Esophagus squamous epithelium (tissue), 5 donors: ENCODE measurements at regions not wholly inside any gene's neighbourhood (a gene's known extent, or its start where the extent isn't known, plus 50 kb on each side); places are given as distances from the start of the nearest gene placed in this dataset.

Experiments used
- DNase-seq: peaks from one replicate; lab custom pipeline; 2025; lab: John Stamatoyannopoulos, UW
- H3K27ac ChIP-seq, 4 donors: fragments of 200-600 bp; sonication (generic); one replicate each; pipeline ENCODE4 v1.5.1; 2016 to 2019; ENCODE audit warnings: mild to moderate bottlenecking in 1 of 4
- H3K27me3 ChIP-seq, 4 donors: fragments of 200-600 bp; sonication (generic); 1 replicate in 3 of 4; 2 replicates in 1 of 4; pipeline versions ENCODE4 v1.5.1 to v1.6.0; 2017 to 2021; ENCODE audit warnings: antibody characterized with exemption in 1 of 4
- H3K36me3 ChIP-seq, 3 donors: fragments of 200-600 bp; sonication (generic); one replicate each; pipeline ENCODE4 v1.5.1; 2016 to 2019
- H3K4me1 ChIP-seq, 3 donors: fragments of 200-600 bp; sonication (generic); one replicate each; pipeline ENCODE4 v1.5.1; 2017 to 2019
- H3K4me3 ChIP-seq, 4 donors: fragments of 200-600 bp; sonication (generic); 1 replicate in 3 of 4; 2 replicates in 1 of 4; pipeline ENCODE4 v1.5.1; 2016 to 2019; ENCODE audit warnings: mild to moderate bottlenecking in 2 of 4, moderate library complexity in 1 of 4
- H3K9me3 ChIP-seq, 3 donors: fragments of 200-600 bp; sonication (generic); one replicate each; pipeline ENCODE4 v1.5.1; 2016 to 2019
- CTCF ChIP-seq, 6 experiments: fragments of 450-650 bp in 4 of 6; fragments of 200-600 bp in 2 of 6; sonication (generic) in 2 of 6; IDR thresholded peaks; one replicate each; pipeline ENCODE4 v1.5.1; 2016 to 2019; ENCODE audit warnings: antibody characterized with exemption in 6 of 6, mild to moderate bottlenecking in 4 of 6, moderate library complexity in 4 of 6
- POLR2A ChIP-seq, 4 donors: fragments of 450-650 bp; IDR thresholded peaks; one replicate each; pipeline ENCODE4 v1.6.1; 2017; ENCODE audit warnings: antibody characterized with exemption in 4 of 4, mild to moderate bottlenecking in 4 of 4, moderate library complexity in 3 of 4
- WGBS, 2 donors: methylation state at CpG; one replicate each; pipeline ENCODE4 v1.1.5; 2018; 5-methylcytosine and 5-hydroxymethylcytosine counted together
- intact Hi-C: fragments of 100-400 bp; cut with DNase I; formaldehyde crosslinking; loops from one replicate; pipeline ENCODE4 v1.15.0; 2022
- donor health status: DM: yes; HTN: yes; CAD: no.

DNA sequence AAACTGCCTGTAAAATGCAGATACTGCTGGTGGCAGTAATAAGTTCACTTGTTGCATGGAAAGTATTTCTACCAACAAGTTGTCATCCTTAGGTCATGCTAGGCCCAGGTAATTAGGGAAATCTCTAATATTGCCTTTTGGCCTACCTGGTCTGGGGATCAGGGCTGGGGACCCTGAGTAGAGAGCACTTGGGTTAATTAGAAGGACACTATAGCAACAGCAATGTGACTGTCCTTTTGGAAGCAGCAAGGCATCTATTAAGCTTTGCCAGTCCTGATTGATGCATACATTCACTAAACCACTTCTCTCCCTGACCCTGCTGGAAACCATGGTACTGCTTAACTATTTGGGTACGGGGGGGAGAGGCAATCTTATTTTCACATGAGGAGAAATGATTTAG lies 86.5 kb upstream of the GNAZ start:
- WGBS, 2 donors, result 50% methylated on average over 1 of the region's 1 CpG; no CpG with 5 or more reads in 1 of the 2 donors
- no peak for TF ChIP-seq CTCF (IDR thresholded peaks at IDR 0.05)
- no peak for TF ChIP-seq POLR2A (IDR thresholded peaks at IDR 0.05)
- H3K36me3 ChIP-seq, result no peaks in the 10 kb centered on the region
- no peak for DNase-seq
- no peaks in the 10 kb centered on the region for H3K4me1 ChIP-seq
- peaks cover 0 to 24% (median 0%) of the 10 kb centered on the region in 4 donors for H3K27me3 ChIP-seq
- no peak overlapping the region for H3K27ac ChIP-seq
- peaks cover 0 to 10% (median 5%) of the 10 kb centered on the region in 3 donors for H3K9me3 ChIP-seq
- H3K4me3 ChIP-seq, result no peak overlapping the region
- intact Hi-C loops, result no loop called here

DNA sequence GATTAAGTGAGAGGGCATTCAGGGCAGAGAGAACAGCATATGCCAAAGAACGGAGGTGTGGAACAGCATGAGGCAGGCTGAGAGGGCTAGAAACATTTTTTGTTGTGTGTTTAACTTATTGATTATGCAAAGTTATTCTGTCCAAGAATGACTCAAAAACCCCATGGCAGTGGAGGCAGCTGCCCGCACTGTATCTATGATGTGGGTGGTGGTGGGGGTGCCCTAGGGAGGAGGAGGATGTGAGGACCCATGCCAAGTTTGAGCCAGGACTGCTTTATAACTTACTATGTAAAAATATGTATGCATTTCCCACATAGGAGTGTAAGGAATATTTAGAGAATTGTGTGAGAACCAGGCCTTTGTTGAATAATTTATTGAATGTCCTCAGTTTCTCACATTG lies 85.4 kb upstream of the GNAZ start:
- no peaks in the 10 kb centered on the region for H3K36me3 ChIP-seq
- DNase-seq, result no peak
- intact Hi-C loops, result no loop called here
- H3K27ac ChIP-seq, result no peak overlapping the region
- no peaks in the 10 kb centered on the region for H3K4me1 ChIP-seq
- peaks cover 0 to 6% (median 4%) of the 10 kb centered on the region in 3 donors for H3K9me3 ChIP-seq
- no peak for TF ChIP-seq POLR2A (IDR thresholded peaks at IDR 0.05)
- TF ChIP-seq CTCF (IDR thresholded peaks at IDR 0.05), result no peak
- H3K4me3 ChIP-seq, result no peak overlapping the region
- WGBS, 2 donors, result 60 to 85% methylated on average over 2 of the region's 2 CpGs
- peaks cover 0 to 29% (median 0%) of the 10 kb centered on the region in 4 donors for H3K27me3 ChIP-seq

GRCh38 chr22:22986008-22986407 lies 84.3 kb upstream of the GNAZ start:
- Histone ChIP-seq H3K27ac (no peak overlapping the region), H3K27me3 (peaks cover 0 to 39% (median 0%) of the 10 kb centered on the region in 4 donors), H3K4me1 (no peaks in the 10 kb centered on the region), H3K4me3 (no peak overlapping the region), H3K9me3 (peaks cover 0 to 2% (median 0%) of the 10 kb centered on the region in 3 donors), H3K36me3 (no peaks in the 10 kb centered on the region)
- no peak for DNase-seq
- 60 to 73% methylated on average over 2 of the region's 2 CpGs for WGBS, 2 donors
- TF ChIP-seq CTCF (IDR thresholded peaks at IDR 0.05) (no peak), POLR2A (IDR thresholded peaks at IDR 0.05) (no peak)
- intact Hi-C loops, result no loop called here

- intact Hi-C loops, result no loop called here
- H3K4me3 ChIP-seq, result no peak overlapping the region
- H3K27me3 ChIP-seq, result peaks cover 0 to 38% (median 0%) of the 10 kb centered on the region in 4 donors
- H3K36me3 ChIP-seq, result no peaks in the 10 kb centered on the region
- no peak for DNase-seq
- no peak overlapping the region for H3K27ac ChIP-seq
- no peaks in the 10 kb centered on the region for H3K4me1 ChIP-seq
- 77 to 80% methylated on average over 3 of the region's 3 CpGs for WGBS, 2 donors
- no peaks in the 10 kb centered on the region for H3K9me3 ChIP-seq
- TF ChIP-seq POLR2A (IDR thresholded peaks at IDR 0.05) (no peak), CTCF (IDR thresholded peaks at IDR 0.05) (no peak)
These were observed 83.7 kb upstream of the GNAZ start for GRCh38 chr22:22986640-22987039.

DNA sequence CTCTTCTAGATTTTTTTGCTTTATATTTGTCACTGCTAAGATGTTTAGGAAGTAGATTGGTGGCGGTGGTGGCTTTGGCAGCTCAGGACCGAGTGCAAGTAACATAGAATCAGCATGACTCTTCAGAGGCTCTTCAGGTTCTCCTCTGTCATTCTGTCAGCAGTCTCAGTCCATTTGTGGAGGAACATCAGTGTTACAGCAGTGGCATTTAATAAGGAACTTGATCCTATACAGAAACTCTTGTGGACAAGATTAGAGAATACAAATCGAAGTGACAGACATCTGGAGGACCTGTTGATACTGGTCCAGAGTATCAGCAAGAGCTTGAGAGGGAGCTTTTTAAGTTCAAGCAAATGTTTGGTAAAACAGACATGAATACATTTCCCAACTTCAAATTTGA lies 82.2 kb upstream of the GNAZ start:
- TF ChIP-seq CTCF (IDR thresholded peaks at IDR 0.05) (no peak), POLR2A (IDR thresholded peaks at IDR 0.05) (no peak)
- no peaks in the 10 kb centered on the region for H3K9me3 ChIP-seq
- H3K4me3 ChIP-seq, result no peak overlapping the region
- intact Hi-C loops, result no loop called here
- no peaks in the 10 kb centered on the region for H3K4me1 ChIP-seq
- H3K27ac ChIP-seq, result no peak overlapping the region
- WGBS, 2 donors, result 55 to 63% methylated on average over 3 of the region's 3 CpGs
- H3K36me3 ChIP-seq, result no peaks in the 10 kb centered on the region
- peaks cover 0 to 31% (median 0%) of the 10 kb centered on the region in 4 donors for H3K27me3 ChIP-seq
- no peak for DNase-seq
